Hematopoietic multipotent progenitor cell treated with erythropoietin and hydrocortisone succinate and interleukin-3 and kit ligand, for 6 days (in vitro differentiated cells): ENCODE measurements at regions not wholly inside any gene's neighbourhood (a gene's known extent, or its start where the extent isn't known, plus 50 kb on each side); places are given as distances from the start of the nearest gene placed in this dataset.

Experiments used
- DNase-seq: peaks from one replicate; pipeline ENCODE4 v3.0.0-alpha.2; 2015

GRCh38 chr16:85481206-85481605, 131.9 kb upstream of the GSE1 start:
- DNase-seq, result no peak

GRCh38 chr16:85481738-85482137, 131.4 kb upstream of the GSE1 start:
- DNase-seq, result no peak

DNA sequence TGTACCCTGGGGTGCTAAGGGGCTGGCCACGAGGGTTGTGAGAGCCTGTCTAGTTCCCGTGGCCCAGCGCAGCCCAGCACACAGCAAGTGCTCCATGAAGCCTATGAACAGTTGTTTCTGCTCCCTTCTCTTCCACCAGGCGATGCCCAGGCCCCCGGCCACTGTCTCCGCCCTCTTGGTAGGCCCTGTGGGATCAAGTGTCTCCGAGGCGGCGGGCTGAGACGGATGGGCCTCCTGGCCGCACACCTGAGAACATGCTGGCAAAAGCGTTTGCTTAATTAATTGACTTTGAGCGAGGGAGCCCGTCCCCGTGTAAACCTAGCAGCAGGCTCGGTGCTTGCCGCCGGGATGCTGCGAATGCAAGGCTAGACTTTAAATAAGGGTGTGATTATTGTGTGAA, 129.7 kb upstream of the GSE1 start:
- DNase-seq, result no peak

GRCh38 chr16:85484347-85485300, 128.5 kb upstream of the GSE1 start:
- no peak for DNase-seq

GRCh38 chr16:85485379-85485778, 127.7 kb upstream of the GSE1 start:
- DNase-seq, result no peak

DNA sequence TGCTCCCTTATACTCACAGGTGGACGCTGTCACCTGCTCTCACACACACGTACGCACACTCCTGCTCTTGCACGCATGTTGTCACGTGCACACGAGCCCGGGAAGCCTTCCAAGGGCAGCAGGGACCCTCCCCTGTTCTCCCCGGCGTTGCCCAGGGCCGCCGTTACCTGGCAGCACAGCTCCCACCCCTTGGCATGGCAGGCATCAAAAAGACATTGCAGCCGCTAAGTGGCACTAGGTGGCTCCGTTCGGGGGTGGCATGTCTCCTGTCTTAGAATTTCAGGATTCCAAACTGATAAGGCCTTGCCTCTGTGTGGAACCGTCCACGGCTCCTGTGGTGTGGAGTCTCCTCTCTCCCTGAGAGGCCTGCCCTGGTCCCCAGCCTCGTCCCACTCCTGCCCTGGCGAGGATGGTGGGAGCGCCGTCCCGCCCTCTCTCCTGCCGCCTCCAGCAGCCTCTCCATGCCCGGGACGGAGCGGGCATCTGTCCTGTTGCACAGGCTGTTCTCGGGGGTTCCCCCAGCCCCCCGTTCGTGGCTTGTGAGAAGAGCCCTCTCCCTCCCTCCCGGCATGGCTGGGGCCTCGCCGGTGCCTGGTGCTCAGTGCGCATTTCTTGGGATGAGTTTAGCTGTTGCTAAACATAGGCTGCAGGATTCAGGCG, 126.7 kb upstream of the GSE1 start:
- DNase-seq, result no peak

- no peak for DNase-seq
Measured at GRCh38 chr16:85488414-85488813, 124.7 kb upstream of the GSE1 start.

GRCh38 chr16:85490407-85491057, 122.6 kb upstream of the GSE1 start:
- DNase-seq, result no peak

GRCh38 chr16:85491058-85491771, 121.9 kb upstream of the GSE1 start:
- DNase-seq, result peak; percentile 69

DNA sequence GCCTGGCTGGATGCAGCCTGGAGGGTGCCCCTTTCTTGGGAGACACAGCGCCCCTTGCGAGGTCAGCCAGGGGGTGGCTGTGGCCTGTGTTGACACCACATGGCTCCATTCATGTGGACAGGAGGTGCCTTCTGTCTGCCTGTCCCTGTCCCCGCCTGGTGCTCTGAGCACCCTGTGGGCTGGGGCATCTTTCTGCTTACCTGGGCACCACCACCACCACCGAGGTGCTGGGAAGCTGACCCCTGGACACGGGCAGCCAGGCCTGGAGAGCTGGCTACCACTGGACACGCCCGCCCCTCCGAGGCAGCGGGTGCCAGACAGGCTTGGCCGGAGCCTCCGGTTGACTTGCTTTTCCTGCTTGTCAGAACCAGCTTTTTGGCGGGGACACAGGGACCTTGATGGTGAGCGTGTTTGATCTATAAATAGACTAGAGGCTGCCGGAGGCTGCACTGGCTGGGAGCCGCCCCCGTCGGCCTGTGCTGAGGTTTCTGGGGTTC, 121.3 kb upstream of the GSE1 start:
- DNase-seq, result no peak

- DNase-seq, result no peak
Measured at GRCh38 chr16:85492295-85492864, 120.7 kb upstream of the GSE1 start.

GRCh38 chr16:85494315-85494714, 118.8 kb upstream of the GSE1 start:
- DNase-seq, result no peak

- no peak for DNase-seq
Measured at GRCh38 chr16:85495259-85495658, 117.9 kb upstream of the GSE1 start.

- DNase-seq, result no peak
Measured at GRCh38 chr16:85495823-85496538, 117.1 kb upstream of the GSE1 start.

DNA sequence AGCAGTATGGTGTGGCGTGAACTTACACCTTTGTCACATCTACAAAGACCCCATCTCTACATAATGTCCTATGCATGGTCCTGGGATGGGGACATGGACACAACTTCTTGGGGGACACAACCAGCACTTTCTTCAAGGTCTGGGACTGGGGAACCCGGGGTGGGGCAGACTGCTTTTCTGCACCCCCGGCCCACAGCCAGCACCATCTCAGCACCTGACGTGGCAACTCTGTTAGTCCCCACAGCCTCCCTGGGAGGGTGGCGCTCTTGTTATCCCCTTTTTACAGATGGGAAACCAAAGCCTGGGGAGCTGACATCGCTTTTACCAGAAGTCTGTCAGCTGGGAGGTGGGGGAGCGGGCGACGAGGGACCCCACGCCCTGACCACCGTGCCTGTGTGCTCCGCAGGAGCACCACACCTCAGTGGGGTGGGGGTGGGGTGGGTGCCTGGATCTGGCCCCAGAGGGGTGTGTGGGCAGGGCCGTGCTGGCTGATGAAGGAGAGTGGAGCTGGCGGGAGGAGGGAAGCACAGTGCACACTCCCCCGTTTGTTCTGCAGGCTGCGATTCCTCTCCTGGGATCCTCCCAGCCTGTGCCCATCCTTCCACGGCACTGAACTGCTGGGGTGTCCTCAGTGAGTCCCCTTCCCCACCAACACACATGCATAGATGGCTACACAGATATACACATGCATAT, 115.4 kb upstream of the GSE1 start:
- DNase-seq, result no peak

DNA sequence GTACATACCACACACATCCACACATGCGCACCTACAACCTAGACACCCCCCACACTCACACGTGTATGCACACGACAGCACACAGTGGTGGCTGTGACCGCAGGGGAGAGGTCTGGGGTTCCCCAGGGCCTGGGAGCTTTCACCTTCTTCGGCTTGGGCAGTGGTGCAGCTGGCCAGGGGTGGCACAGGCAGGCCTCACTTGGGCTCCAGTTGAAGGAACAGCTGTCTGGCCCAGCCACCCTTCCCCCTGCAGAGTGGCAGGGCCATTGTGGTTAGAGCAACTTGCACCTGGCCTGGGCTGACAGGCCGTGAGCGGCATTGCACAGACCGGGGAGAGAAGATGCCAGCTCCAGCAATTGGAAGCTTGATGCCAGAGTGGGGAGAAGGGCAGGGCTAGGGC, 114.5 kb upstream of the GSE1 start:
- DNase-seq, result peak; percentile 41

DNA sequence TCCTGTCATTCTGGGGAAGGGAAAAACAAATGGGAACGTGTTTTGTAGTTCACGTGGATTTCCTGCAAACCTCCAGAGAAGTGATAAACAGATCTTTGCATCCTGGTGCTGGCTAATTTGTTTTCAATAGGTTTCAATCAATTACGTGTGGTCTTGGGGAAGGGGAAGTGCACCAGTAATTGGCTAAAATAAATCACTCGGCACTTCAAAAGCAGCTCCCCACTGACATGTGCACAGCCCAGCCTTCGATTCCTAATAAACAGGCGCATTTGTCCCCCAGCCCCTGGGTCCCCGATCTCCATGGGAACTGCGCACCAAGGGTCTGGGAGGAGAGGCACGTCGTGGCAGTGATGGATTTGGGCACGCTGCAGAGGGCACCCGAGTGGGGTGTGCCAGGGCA, 112.9 kb upstream of the GSE1 start:
- DNase-seq, result no peak

GRCh38 chr16:85501900-85502299, 111.2 kb upstream of the GSE1 start:
- no peak for DNase-seq

- DNase-seq, result no peak
Measured at GRCh38 chr16:85502357-85502756, 110.8 kb upstream of the GSE1 start.

DNA sequence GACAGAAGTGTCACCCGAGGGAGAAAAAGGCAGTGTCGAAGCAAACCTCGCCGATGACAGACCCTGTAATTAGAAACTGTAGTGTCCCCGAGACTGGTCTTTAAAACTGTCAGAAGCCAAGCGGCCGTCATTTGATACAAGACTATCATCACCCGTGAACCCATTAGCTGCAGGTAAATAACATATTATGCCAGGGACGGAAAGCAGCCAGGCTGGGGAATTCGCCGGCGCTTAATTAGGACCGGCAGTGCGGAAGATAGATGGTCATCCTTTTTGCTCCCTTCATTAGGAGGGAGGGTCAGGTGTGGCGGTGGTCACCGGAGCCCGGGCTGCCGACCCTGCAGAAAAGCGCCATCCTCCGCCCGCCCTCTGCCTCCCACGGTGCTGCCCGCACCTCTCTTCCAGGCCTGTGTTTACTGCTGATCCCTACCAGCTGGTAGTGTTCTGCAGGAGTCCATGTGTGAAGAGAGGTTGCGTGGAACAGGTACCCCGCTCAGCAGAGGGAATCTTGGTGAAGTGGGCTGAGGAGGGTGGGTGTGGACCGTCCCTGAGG, 109.4 kb upstream of the GSE1 start:
- DNase-seq, result no peak

- DNase-seq, result no peak
Measured at GRCh38 chr16:85504242-85504641, 108.9 kb upstream of the GSE1 start.
